ENCODE measurements at regions not wholly inside any gene's neighbourhood (a gene's known extent, or its start where the extent isn't known, plus 50 kb on each side); places are given as distances from the start of the nearest gene placed in this dataset.

DNA sequence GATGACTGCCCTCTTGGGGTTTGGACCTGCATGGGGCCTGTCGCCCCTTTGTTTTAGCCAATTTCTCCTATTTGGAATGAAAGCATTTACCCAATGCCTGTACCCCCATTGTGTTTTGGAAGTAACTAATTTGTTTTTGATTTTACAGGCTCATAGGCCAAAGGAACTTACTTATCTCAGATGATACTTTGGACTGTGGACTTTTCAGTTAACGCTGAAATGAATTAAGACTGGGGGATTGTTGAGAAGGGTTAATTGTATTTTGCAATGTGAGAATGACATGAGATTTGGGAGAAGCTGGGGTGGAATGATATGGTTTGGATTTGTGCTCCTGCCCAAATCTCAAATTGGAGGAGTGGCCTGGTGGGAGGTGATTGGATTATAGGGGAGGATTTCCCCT is 185.8 kb upstream of the PHYHIPL start:
- Histone ChIP-seq H3K4me1 (peaks cover 0 to 10% (median 0%) of the 10 kb centered on the region in 12 donors), H3K4me3 (no peak overlapping the region), H3K27ac (no peak overlapping the region), H3K36me3 (no peaks in the 10 kb centered on the region), H3K9me3 (peaks cover 0 to 14% (median 0%) of the 10 kb centered on the region in 12 donors), H3K27me3 (no peaks in the 10 kb centered on the region)
- no peak for DNase-seq
- WGBS, 4 donors, result 94 to 98% (median 96%) methylated on average over 2 of the region's 2 CpGs
- no peak for TF ChIP-seq POLR2A (IDR thresholded peaks at IDR 0.05)
- TF ChIP-seq, protein P1, sequence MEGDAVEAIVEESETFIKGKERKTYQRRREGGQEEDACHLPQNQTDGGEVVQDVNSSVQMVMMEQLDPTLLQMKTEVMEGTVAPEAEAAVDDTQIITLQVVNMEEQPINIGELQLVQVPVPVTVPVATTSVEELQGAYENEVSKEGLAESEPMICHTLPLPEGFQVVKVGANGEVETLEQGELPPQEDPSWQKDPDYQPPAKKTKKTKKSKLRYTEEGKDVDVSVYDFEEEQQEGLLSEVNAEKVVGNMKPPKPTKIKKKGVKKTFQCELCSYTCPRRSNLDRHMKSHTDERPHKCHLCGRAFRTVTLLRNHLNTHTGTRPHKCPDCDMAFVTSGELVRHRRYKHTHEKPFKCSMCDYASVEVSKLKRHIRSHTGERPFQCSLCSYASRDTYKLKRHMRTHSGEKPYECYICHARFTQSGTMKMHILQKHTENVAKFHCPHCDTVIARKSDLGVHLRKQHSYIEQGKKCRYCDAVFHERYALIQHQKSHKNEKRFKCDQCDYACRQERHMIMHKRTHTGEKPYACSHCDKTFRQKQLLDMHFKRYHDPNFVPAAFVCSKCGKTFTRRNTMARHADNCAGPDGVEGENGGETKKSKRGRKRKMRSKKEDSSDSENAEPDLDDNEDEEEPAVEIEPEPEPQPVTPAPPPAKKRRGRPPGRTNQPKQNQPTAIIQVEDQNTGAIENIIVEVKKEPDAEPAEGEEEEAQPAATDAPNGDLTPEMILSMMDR (IDR thresholded peaks at IDR 0.05), result no peak
- intact Hi-C loops (cut with DNase I), result no loop called here
- ATAC-seq, result no peak

DNA sequence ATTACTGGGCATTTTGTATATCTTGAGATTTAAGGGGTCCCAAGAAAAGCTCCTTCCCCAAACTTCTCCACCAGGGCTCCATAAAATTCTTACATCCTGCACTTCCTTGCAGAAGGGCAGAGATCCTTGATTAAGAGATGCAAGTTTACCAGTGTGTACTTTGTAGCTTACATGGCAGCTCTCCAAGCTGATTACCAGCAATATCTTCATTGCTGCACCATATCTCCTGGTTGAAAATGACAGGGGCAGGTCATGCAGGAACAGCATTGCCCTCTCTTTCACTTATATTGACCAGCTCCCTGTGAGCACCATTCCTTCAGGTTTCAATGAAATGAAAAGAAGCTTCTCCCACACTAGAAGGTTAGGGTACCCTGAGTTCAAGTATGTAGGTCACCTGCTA is 184.6 kb upstream of the PHYHIPL start:
- TF ChIP-seq POLR2A (IDR thresholded peaks at IDR 0.05), result no peak
- TF ChIP-seq, protein P1 (IDR thresholded peaks at IDR 0.05), result no peak
- H3K4me1 ChIP-seq, result peaks cover 0 to 10% (median 0%) of the 10 kb centered on the region in 12 donors
- peaks cover 0 to 14% (median 0%) of the 10 kb centered on the region in 12 donors for H3K9me3 ChIP-seq
- intact Hi-C loops (cut with DNase I), result no loop called here
- H3K4me3 ChIP-seq, result no peak overlapping the region
- H3K36me3 ChIP-seq, result no peaks in the 10 kb centered on the region
- DNase-seq (no peak), ATAC-seq (no peak)
- H3K27ac ChIP-seq, result no peak overlapping the region
- H3K27me3 ChIP-seq, result no peaks in the 10 kb centered on the region

DNA sequence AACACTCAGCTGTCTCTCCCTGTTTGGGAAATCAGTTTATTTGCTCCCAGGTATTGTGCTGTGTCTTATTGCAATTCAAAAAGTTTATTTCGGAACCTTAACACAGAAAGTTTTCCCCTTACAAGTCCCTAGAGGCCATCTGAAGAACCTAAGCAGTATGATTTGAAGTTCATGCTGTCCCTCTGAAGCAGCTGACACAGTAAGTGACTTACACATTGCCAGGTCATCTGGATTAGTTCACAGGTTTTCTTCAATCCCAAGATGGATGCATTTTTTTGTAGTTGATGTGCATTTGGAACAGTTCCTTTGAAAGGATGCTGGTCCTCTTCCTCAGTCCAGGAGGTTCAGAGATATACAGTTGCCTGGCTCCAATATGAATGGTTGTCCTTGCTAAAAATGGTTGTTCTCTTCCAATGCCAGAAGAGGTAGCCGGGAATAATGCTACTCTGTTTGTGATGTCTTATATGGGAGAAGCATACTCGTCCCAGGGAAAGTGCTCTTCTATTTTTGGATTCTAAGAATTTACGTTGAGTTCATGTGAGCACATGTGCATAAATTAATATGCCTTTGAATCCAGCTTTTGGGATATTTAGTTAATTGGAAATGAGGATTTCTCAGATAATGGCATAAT is 183.5 kb upstream of the PHYHIPL start:
- intact Hi-C loops (cut with DNase I), result no loop called here
- Histone ChIP-seq H3K4me1 (peaks cover 0 to 10% (median 0%) of the 10 kb centered on the region in 12 donors), H3K9me3 (peaks cover 0 to 14% (median 0%) of the 10 kb centered on the region in 12 donors), H3K36me3 (no peaks in the 10 kb centered on the region), H3K27me3 (no peaks in the 10 kb centered on the region), H3K4me3 (no peak overlapping the region), H3K27ac (peak overlapping the region in 1 of 12 donors; percentile 24)
- TF ChIP-seq, protein P1 (IDR thresholded peaks at IDR 0.05), result no peak
- no peak for TF ChIP-seq POLR2A (IDR thresholded peaks at IDR 0.05)
- WGBS, 4 donors, result 52 to 60% (median 59%) methylated on average over 4 of the region's 4 CpGs
- DNase-seq (no peak), ATAC-seq (no peak)

DNA sequence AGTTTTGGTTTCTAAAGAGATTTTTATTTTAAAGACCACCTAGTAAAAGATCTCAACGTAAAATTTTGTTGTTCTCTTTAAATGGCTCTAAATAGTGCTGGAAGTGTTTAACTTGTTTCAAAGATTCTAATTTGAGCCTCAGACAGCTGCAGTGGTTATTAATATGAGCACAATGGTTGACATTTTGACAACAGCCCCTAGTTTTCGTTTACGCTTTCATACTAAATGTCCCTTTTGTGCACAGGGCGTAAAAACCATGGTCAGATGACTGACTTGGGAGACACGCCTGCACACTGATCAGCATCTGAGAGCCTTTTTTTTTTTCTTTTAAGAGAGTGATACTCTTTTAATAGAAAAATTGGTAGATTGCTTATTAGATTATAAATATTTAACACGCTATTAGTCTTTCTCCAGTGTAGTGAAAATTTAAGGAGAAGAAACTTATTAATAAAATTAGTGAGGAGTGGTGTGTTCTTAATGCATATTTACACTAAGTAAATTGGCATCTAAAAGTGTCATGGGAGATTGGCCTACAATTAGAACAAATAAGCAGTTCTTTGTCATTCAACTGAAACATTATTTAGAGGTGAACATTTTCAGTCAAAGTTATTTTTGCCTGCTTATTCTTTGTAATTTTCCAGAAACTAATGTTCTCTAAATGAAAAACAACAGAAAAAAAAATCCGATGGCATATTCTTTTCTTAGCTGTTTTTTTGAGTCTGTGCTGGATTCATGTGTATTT is 182.8 kb upstream of the PHYHIPL start:
- TF ChIP-seq, protein P1 (IDR thresholded peaks at IDR 0.05), result no peak
- TF ChIP-seq POLR2A (IDR thresholded peaks at IDR 0.05), result no peak
- peak overlapping the region in 1 of 12 donors; percentile 24 for H3K27ac ChIP-seq
- H3K36me3 ChIP-seq, result no peaks in the 10 kb centered on the region
- peaks cover 0 to 10% (median under 1%) of the 10 kb centered on the region in 12 donors for H3K4me1 ChIP-seq
- no peaks in the 10 kb centered on the region for H3K27me3 ChIP-seq
- H3K9me3 ChIP-seq, result peaks cover 0 to 14% (median 0%) of the 10 kb centered on the region in 12 donors
- intact Hi-C loops (cut with DNase I), result no loop called here
- no peak overlapping the region for H3K4me3 ChIP-seq
- 67 to 74% (median 70%) methylated on average over 7 of the region's 7 CpGs for WGBS, 4 donors
- no peak for DNase-seq
- ATAC-seq, result no peak

Measured in heart left ventricle (tissue), 16 donors.